ENCODE measurements at regions not wholly inside any gene's neighbourhood (a gene's known extent, or its start where the extent isn't known, plus 50 kb on each side); places are given as distances from the start of the nearest gene placed in this dataset.
"Not testable (repeated sequence)": the region's sequence is repeated elsewhere in the genome, so short reads cannot be mapped to it uniquely, and the experiment has no call there.

DNA sequence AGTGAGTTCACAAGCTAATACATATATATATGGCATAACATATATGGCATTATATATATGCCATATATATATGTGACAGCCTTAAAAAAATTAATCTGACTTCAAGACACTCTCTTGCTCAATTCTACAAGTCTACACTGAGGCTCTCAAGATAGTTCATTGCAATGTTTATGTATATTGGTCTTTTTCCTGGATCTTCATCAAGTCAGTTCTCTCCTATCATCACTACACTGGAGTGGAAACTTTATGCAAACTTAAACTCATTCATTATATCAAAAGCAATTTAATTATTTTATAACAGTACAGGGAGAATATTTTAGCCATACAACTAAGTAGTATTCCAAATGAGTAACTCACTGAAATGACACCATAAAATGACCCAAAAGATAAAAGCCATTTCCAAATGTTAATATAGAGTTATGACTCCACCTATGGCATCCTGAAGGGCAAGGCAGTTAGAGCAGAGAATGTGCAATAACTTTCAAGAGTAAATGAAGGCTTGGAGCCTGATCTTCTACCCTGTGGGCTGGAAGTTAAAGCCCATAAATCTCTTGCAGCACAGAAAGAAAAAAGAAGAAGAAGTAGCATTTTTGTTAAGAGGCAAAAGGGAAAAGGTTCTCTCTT, 176.3 kb upstream of the SLIT2 start:
- no peak overlapping the region for H3K4me3 ChIP-seq (replicated peaks; ENCODE audit: insufficient read depth, low read length)
- H3K27me3 ChIP-seq (ENCODE audit: insufficient read depth, poor library complexity, severe bottlenecking) = no peaks in the 10 kb centered on the region
- DNase-seq (ENCODE audit: low read depth in 1 of 2, low spot score in 1 of 2) = no peak
- TF ChIP-seq POLR2AphosphoS5 (IDR thresholded peaks at IDR 0.05; ENCODE audit: low read depth) = no peak
- TF ChIP-seq, protein P1, sequence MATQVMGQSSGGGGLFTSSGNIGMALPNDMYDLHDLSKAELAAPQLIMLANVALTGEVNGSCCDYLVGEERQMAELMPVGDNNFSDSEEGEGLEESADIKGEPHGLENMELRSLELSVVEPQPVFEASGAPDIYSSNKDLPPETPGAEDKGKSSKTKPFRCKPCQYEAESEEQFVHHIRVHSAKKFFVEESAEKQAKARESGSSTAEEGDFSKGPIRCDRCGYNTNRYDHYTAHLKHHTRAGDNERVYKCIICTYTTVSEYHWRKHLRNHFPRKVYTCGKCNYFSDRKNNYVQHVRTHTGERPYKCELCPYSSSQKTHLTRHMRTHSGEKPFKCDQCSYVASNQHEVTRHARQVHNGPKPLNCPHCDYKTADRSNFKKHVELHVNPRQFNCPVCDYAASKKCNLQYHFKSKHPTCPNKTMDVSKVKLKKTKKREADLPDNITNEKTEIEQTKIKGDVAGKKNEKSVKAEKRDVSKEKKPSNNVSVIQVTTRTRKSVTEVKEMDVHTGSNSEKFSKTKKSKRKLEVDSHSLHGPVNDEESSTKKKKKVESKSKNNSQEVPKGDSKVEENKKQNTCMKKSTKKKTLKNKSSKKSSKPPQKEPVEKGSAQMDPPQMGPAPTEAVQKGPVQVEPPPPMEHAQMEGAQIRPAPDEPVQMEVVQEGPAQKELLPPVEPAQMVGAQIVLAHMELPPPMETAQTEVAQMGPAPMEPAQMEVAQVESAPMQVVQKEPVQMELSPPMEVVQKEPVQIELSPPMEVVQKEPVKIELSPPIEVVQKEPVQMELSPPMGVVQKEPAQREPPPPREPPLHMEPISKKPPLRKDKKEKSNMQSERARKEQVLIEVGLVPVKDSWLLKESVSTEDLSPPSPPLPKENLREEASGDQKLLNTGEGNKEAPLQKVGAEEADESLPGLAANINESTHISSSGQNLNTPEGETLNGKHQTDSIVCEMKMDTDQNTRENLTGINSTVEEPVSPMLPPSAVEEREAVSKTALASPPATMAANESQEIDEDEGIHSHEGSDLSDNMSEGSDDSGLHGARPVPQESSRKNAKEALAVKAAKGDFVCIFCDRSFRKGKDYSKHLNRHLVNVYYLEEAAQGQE (IDR thresholded peaks at IDR 0.05; ENCODE audit: insufficient replicate concordance, low read depth) = no peak
- no peak for TF ChIP-seq CTCF (IDR thresholded peaks at IDR 0.05; ENCODE audit: insufficient read depth, low read length)
- TF ChIP-seq GABPA (IDR thresholded peaks at IDR 0.05; ENCODE audit: low read depth) = no peak
- TF ChIP-seq SPI1 (IDR thresholded peaks at IDR 0.05; ENCODE audit: borderline replicate concordance, low read depth) = no peak
- no peak overlapping the region for H3K27ac ChIP-seq (replicated peaks)

DNA sequence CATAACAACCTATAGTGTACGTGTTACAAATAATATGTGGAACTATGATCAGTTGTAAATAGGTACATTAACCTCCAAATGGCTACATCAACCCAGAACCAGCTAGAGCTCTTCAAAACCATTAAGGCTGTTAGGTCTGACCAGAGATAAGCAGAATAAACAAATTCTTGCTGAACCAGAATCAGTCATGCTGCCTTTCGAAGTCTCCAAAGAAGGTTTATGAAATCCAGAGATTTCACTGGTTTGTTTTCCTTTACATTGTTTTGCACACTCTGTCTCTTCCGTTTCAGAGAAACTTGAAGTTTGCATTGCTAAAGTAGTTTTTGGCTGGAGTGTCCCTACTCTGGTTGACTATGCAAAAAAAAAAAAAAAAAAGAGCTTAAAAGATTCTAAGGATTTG, 177.3 kb upstream of the SLIT2 start:
- no peak for DNase-seq (ENCODE audit: low read depth in 1 of 2, low spot score in 1 of 2)
- Histone ChIP-seq H3K4me3 (replicated peaks; ENCODE audit: insufficient read depth, low read length) (no peak overlapping the region), H3K27me3 (ENCODE audit: insufficient read depth, poor library complexity, severe bottlenecking) (no peaks in the 10 kb centered on the region), H3K27ac (replicated peaks) (no peak overlapping the region)
- TF ChIP-seq CTCF (IDR thresholded peaks at IDR 0.05; ENCODE audit: insufficient read depth, low read length) = no peak
- TF ChIP-seq, protein P1 (IDR thresholded peaks at IDR 0.05; ENCODE audit: insufficient replicate concordance, low read depth) = no peak
- TF ChIP-seq SPI1 (IDR thresholded peaks at IDR 0.05; ENCODE audit: borderline replicate concordance, low read depth) = no peak
- TF ChIP-seq POLR2AphosphoS5 (IDR thresholded peaks at IDR 0.05; ENCODE audit: low read depth) = no peak
- no peak for TF ChIP-seq GABPA (IDR thresholded peaks at IDR 0.05; ENCODE audit: low read depth)

- H3K27ac ChIP-seq (replicated peaks) = no peak overlapping the region
- TF ChIP-seq GABPA (IDR thresholded peaks at IDR 0.05; ENCODE audit: low read depth) (no peak), CTCF (IDR thresholded peaks at IDR 0.05; ENCODE audit: insufficient read depth, low read length) (no peak), SPI1 (IDR thresholded peaks at IDR 0.05; ENCODE audit: borderline replicate concordance, low read depth) (no peak), POLR2AphosphoS5 (IDR thresholded peaks at IDR 0.05; ENCODE audit: low read depth) (no peak)
- TF ChIP-seq, protein P1 (IDR thresholded peaks at IDR 0.05; ENCODE audit: insufficient replicate concordance, low read depth) = no peak
- no peak for DNase-seq (ENCODE audit: low read depth in 1 of 2, low spot score in 1 of 2)
- H3K4me3 ChIP-seq (replicated peaks; ENCODE audit: insufficient read depth, low read length) = no peak overlapping the region
- H3K27me3 ChIP-seq (ENCODE audit: insufficient read depth, poor library complexity, severe bottlenecking) = no peaks in the 10 kb centered on the region
These were observed 185.8 kb upstream of the SLIT2 start for GRCh38 chr4:20065952-20066351.

DNA sequence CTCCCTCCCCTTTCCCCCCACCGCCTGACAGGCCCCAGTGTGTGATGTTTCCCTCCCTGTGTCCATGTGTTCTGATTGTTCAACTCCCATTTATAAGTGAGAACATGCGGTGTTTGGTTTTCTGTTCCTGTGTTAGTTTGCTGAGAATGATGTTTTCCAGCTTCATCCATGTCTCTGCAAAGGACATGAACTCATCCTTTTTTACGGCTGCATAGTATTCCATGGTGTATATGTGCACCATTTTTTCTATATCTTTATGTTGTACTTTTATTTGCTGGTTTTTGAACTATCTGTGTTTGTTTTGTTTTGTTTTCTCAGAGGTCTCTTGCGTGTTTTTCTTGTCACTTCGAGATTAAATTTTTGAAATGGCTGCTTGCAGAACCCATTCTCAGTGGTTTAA, 188.8 kb upstream of the SLIT2 start:
- not testable (repeated sequence) for H3K27ac ChIP-seq (replicated peaks); H3K4me3 ChIP-seq (replicated peaks; ENCODE audit: insufficient read depth, low read length); DNase-seq (ENCODE audit: low read depth in 1 of 2, low spot score in 1 of 2); H3K27me3 ChIP-seq (ENCODE audit: insufficient read depth, poor library complexity, severe bottlenecking)

Data from HL-60 (cell line).